Neural progenitor cell (in vitro differentiated cells): ENCODE measurements at regions not wholly inside any gene's neighbourhood (a gene's known extent, or its start where the extent isn't known, plus 50 kb on each side); places are given as distances from the start of the nearest gene placed in this dataset.

Experiments
- DNase-seq: peaks from one replicate; pipeline ENCODE4 v3.0.0-alpha.2; 2016; ENCODE audit warnings: low spot score
- H2AFZ ChIP-seq: fragments of 200-600 bp; sonication (generic); replicated peaks from 2 replicates; pipeline ENCODE4 v1.6.1; 2016; ENCODE audit warnings: antibody characterized with exemption
- H3F3A ChIP-seq: fragments of 200-600 bp; sonication (generic); 2 replicates; pipeline ENCODE4 v1.6.1; 2016; ENCODE audit warnings: antibody characterized with exemption, low read depth
- H3K27ac ChIP-seq: fragments of 200-600 bp; sonication (generic); 2 replicates; pipeline ENCODE4 v1.5.1; 2016; ENCODE audit warnings: mild to moderate bottlenecking
- H3K27me3 ChIP-seq: fragments of 200-600 bp; sonication (generic); 2 replicates; pipeline ENCODE4 v1.6.1; 2016; ENCODE audit warnings: mild to moderate bottlenecking, moderate library complexity
- H3K36me3 ChIP-seq: fragments of 200-600 bp; sonication (generic); 2 replicates; pipeline ENCODE4 v1.5.1; 2016
- H3K4me1 ChIP-seq: fragments of 200-600 bp; sonication (generic); 2 replicates; pipeline ENCODE4 v1.6.1; 2016; ENCODE audit warnings: mixed run types
- H3K4me2 ChIP-seq: fragments of 200-600 bp; sonication (generic); 2 replicates; pipeline ENCODE4 v1.6.1; 2016
- H3K4me3 ChIP-seq: fragments of 200-600 bp; sonication (generic); 2 replicates; pipeline ENCODE4 v1.5.1; 2016
- H3K79me2 ChIP-seq: fragments of 200-600 bp; sonication (generic); 2 replicates; pipeline ENCODE4 v1.6.1; 2016; ENCODE audit warnings: low read depth
- H3K9ac ChIP-seq: fragments of 200-600 bp; sonication (generic); 2 replicates; pipeline ENCODE4 v1.6.1; 2016
- H3K9me3 ChIP-seq: fragments of 200-600 bp; sonication (generic); 2 replicates; pipeline ENCODE4 v1.5.1; 2016; ENCODE audit warnings: low read depth
- H4K20me1 ChIP-seq: fragments of 200-600 bp; sonication (generic); 2 replicates; pipeline ENCODE4 v1.6.1; 2016; ENCODE audit warnings: low read depth
- H3K27ac Mint-ChIP-seq: 3 replicates; pipeline ENCODE4 v1.8.0; 2021; ENCODE audit warnings: mixed read lengths
- H3K27me3 Mint-ChIP-seq: 2 replicates; pipeline ENCODE4 v1.8.0; 2022; ENCODE audit warnings: low read depth, mild to moderate bottlenecking, inconsistent platforms, moderate library complexity, mixed read lengths; ENCODE audit not compliant: insufficient read depth
- H3K36me3 Mint-ChIP-seq: 3 replicates; pipeline ENCODE4 v1.8.0; 2021; ENCODE audit warnings: mixed read lengths
- H3K4me1 Mint-ChIP-seq: 3 replicates; pipeline ENCODE4 v1.8.0; 2021; ENCODE audit warnings: mixed read lengths
- H3K4me3 Mint-ChIP-seq: 3 replicates; pipeline ENCODE4 v1.8.0; 2021; ENCODE audit warnings: mild to moderate bottlenecking, moderate library complexity, mixed read lengths
- H3K9me3 Mint-ChIP-seq: 3 replicates; pipeline ENCODE4 v1.8.0; 2020; ENCODE audit warnings: mixed read lengths
- CTCF ChIP-seq: fragments of 200-600 bp; sonication (generic); IDR thresholded peaks from 2 replicates; pipeline ENCODE4 v1.5.1; 2017; ENCODE audit warnings: antibody characterized with exemption, mild to moderate bottlenecking
- EZH2 ChIP-seq: fragments of 200-600 bp; sonication (generic); IDR thresholded peaks from 2 replicates; pipeline ENCODE4 v1.6.1; 2017; ENCODE audit warnings: antibody characterized with exemption, mild to moderate bottlenecking, moderate library complexity
- EZH2phosphoT487 ChIP-seq: fragments of 200-600 bp; sonication (generic); IDR thresholded peaks from 2 replicates; pipeline ENCODE4 v1.6.1; 2017; ENCODE audit warnings: antibody characterized with exemption

DNA sequence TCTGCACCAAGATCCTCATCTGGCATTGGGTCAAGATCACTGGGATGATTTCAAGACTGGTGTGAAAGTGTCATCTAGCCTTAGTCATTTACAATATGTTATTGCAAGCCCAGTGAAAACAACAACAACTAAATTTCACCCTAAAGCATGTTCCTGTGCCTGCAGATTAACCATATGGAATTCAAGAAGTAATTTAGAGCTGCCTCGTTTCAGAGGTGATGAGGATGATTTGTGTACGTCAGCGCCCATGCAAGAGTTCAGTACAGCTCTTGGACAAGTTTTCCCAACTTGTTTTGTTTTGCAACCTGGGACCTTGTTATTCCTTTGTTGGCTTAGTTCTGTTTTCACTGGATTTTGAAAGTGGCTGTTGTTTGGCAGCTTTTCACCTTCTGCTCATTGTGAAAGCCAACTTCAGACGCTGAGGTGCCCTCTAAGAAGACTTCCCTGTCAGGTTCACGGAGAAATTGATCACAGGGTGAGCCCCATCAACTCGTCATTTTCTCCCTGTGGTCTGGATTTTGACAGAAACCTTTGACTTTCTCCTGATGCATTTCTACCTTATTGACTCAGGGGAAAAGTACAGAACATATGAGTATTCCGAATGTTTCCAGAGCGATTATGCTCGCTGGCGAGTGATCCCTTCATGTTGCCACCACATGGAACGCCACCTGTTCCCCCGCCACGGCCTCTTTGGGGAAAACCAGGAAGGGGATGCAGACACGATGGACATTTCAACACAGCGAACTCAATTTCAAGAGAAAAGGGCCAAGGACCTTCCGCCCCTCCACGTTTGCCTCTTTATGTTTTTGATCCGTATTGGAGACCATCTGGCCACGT lies 85.6 kb downstream of the FOXL1 start:
- no peak overlapping the region for H3K4me2 ChIP-seq

GRCh38 chr16:86664522-86665318 lies 86.4 kb downstream of the FOXL1 start:
- H3K4me3 ChIP-seq = no peak overlapping the region
- Mint-ChIP-seq H3K27ac (peak overlapping the region; percentile 40), H3K4me1 (peaks cover 28% of the 10 kb centered on the region), H3K4me3 (no peak overlapping the region), H3K36me3 (no peaks in the 10 kb centered on the region), H3K9me3 (peaks cover 4% of the 10 kb centered on the region), H3K27me3 (peaks cover 12% of the 10 kb centered on the region)
- H3K4me2 ChIP-seq = no peak overlapping the region
- no peak overlapping the region for H2AFZ ChIP-seq
- no peak for TF ChIP-seq CTCF
- TF ChIP-seq EZH2 = no peak
- no peak for TF ChIP-seq EZH2phosphoT487
- no peaks in the 10 kb centered on the region for H3K9me3 ChIP-seq
- H3K27me3 ChIP-seq = no peaks in the 10 kb centered on the region
- no peak overlapping the region for H3K27ac ChIP-seq
- no peaks in the 10 kb centered on the region for H3K79me2 ChIP-seq
- no peaks in the 10 kb centered on the region for H3K36me3 ChIP-seq
- no peak overlapping the region for H3K9ac ChIP-seq
- peaks cover 2% of the 10 kb centered on the region for H3F3A ChIP-seq
- H4K20me1 ChIP-seq = no peaks in the 10 kb centered on the region
- no peak for DNase-seq
- H3K4me1 ChIP-seq = peaks cover 12% of the 10 kb centered on the region

More for the DNA sequence above, 85.6 kb downstream of the FOXL1 start:
- no peak for TF ChIP-seq EZH2
- TF ChIP-seq CTCF = no peak
- TF ChIP-seq EZH2phosphoT487 = no peak
- H3F3A ChIP-seq = no peaks in the 10 kb centered on the region
- H3K4me1 ChIP-seq = peaks cover 7% of the 10 kb centered on the region
- H3K79me2 ChIP-seq = no peaks in the 10 kb centered on the region
- peaks cover 20% of the 10 kb centered on the region for H3K4me1 Mint-ChIP-seq
- no peak overlapping the region for H3K27ac Mint-ChIP-seq
- H3K27me3 ChIP-seq = no peaks in the 10 kb centered on the region
- H3K9ac ChIP-seq = no peak overlapping the region
- H3K27ac ChIP-seq = no peak overlapping the region
- no peak overlapping the region for H3K4me3 Mint-ChIP-seq
- H4K20me1 ChIP-seq = no peaks in the 10 kb centered on the region
- H3K36me3 ChIP-seq = no peaks in the 10 kb centered on the region
- no peak overlapping the region for H3K4me3 ChIP-seq
- DNase-seq = no peak
- peaks cover 10% of the 10 kb centered on the region for H3K9me3 Mint-ChIP-seq
- H2AFZ ChIP-seq = no peak overlapping the region
- peaks cover 10% of the 10 kb centered on the region for H3K27me3 Mint-ChIP-seq
- no peaks in the 10 kb centered on the region for H3K9me3 ChIP-seq
- H3K36me3 Mint-ChIP-seq = no peaks in the 10 kb centered on the region

GRCh38 chr16:86665319-86665675 lies 86.9 kb downstream of the FOXL1 start:
- H2AFZ ChIP-seq = no peak overlapping the region
- peaks cover 3% of the 10 kb centered on the region for H3K9me3 Mint-ChIP-seq
- no peak overlapping the region for H3K4me3 Mint-ChIP-seq
- H3K4me2 ChIP-seq = no peak overlapping the region
- no peaks in the 10 kb centered on the region for H3K9me3 ChIP-seq
- no peaks in the 10 kb centered on the region for H4K20me1 ChIP-seq
- no peaks in the 10 kb centered on the region for H3K79me2 ChIP-seq
- peaks cover 18% of the 10 kb centered on the region for H3K4me1 ChIP-seq
- TF ChIP-seq EZH2phosphoT487 = no peak
- TF ChIP-seq CTCF = no peak
- no peak for TF ChIP-seq EZH2
- no peaks in the 10 kb centered on the region for H3K36me3 ChIP-seq
- peaks cover 7% of the 10 kb centered on the region for H3F3A ChIP-seq
- no peak for DNase-seq
- no peak overlapping the region for H3K27ac Mint-ChIP-seq
- H3K27me3 ChIP-seq = no peaks in the 10 kb centered on the region
- H3K4me3 ChIP-seq = no peak overlapping the region
- no peaks in the 10 kb centered on the region for H3K36me3 Mint-ChIP-seq
- peaks cover 13% of the 10 kb centered on the region for H3K27me3 Mint-ChIP-seq
- no peak overlapping the region for H3K27ac ChIP-seq
- H3K4me1 Mint-ChIP-seq = peaks cover 34% of the 10 kb centered on the region
- no peak overlapping the region for H3K9ac ChIP-seq
